Stimulated activated CD4-positive, alpha-beta T cell treated with anti-CD3 and anti-CD28 coated beads, Interleukin-4, amount 100 ng/mL, for 48 hours (primary cell): ENCODE measurements at regions not wholly inside any gene's neighbourhood (a gene's known extent, or its start where the extent isn't known, plus 50 kb on each side); places are given as distances from the start of the nearest gene placed in this dataset.

ENCODE experiments used
- DNase-seq, 2 donors: peaks; one replicate each; pipeline ENCODE4 v3.0.0-alpha.2; 2020; ENCODE audit warnings: low read depth in 2 of 2

DNA sequence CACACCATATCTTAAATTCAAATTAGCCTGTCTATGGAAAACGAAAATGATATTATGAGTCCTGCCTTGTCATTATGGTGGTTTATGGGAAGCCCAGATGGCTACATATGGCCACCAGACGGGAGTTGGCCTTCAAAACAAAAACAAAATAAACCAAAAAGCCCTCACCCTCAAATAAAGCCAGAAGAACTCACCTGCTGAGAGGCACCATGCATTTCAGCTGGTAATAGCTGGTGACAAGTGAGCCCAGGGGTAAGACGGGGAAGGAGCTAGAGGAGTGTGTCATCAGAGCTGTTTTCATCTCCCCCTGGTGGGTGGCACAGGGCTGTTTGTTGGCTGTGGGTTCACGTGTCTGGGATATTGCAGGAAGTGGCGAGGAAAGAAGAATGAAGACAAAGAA lies 152.9 kb downstream of the EFNB2 start:
- no peak for DNase-seq

- DNase-seq = no peak
These were observed 154.4 kb downstream of the EFNB2 start for GRCh38 chr13:106381091-106381490.

DNA sequence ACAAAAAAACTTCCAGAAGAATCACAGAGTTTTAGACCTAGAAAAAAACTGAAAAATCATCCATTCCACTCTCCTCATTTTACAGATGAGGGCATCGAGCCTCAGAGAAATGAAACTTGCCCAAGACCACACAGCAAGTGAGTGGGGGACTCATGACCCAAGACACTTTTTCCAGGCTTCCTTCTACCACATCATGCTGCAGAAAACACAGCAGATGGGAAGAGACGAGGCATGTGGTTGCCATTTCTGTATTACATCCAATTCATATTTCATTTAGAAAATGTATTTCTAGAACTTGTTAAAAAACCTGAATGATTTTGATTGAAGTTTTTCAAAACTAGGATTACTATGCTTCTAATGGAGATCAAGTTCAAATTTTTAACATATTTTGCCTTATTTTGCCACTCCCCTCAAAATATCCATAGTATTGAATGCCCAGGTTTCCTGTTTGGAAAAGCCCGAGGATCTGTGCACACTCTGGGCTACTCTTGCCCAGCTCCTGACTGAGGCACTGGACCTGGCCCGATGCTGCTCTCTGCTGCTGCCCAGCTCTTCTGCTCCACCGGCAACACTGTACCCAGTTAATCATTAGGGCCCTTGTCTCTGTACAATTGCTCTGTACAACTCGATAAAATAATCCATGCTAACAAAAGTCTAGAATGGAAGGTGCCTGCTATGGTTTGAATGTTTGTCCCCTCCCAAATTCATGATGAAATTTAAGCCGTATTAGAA lies 157.4 kb downstream of the EFNB2 start:
- DNase-seq = no peak

- DNase-seq = no peak
These were observed 158.1 kb downstream of the EFNB2 start for GRCh38 chr13:106377341-106377740.

DNA sequence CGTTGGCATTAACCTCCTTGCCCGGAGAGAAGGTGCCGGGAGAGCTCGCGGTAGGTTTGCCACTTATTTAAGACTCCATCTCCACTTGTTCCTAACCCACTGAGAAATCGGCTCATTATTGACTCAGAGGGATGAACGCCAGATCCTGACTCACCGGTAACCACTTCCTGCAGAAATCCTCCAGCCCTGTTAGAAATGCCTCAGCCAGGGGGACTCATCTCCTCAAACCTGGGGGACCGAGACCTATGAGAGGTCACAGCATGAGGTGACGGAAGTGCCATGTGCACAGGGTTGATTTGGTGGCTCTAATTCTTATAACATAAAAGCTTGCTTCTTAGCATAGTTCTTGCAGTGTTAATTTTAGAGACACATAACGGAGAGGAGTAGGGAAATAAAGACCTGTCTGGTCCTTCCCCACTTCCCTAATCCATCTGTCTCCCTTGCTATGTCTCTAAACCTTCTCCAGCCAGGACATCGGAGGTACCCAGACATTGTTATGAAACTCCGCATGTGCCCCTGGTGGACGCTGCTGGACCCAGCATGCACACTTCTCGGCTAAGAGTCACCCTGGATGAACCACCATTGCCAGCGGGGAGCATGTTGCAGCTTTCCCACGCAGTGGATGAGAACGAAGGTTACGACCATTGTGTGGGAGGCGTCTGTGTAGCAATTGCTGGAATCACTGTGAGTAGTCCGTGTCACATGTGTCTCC lies 158.9 kb downstream of the EFNB2 start:
- DNase-seq = no peak

GRCh38 chr13:106375085-106375484 lies 160.4 kb downstream of the EFNB2 start:
- DNase-seq = no peak

DNA sequence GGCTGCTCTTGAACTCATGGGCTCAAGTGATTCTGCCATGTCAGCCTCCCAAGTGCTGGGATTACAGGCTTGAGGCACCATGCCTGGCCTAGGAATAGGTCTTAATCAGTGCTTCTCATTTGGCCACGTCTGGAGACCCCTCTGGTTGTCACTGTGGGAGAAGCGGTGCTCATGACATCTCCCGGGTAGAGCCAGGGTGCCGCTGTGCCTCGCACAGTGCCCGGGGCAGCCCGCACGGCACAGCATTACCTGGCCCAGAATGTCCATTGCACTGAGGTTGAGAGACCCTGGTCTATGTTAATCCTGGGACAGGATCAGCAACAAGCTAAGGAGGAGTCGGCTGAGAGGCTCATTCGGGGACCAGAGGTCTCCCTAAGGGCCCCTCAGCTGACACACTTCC lies 160.8 kb downstream of the EFNB2 start:
- DNase-seq = no peak

GRCh38 chr13:106373989-106374572 lies 161.4 kb downstream of the EFNB2 start:
- no peak for DNase-seq

DNA sequence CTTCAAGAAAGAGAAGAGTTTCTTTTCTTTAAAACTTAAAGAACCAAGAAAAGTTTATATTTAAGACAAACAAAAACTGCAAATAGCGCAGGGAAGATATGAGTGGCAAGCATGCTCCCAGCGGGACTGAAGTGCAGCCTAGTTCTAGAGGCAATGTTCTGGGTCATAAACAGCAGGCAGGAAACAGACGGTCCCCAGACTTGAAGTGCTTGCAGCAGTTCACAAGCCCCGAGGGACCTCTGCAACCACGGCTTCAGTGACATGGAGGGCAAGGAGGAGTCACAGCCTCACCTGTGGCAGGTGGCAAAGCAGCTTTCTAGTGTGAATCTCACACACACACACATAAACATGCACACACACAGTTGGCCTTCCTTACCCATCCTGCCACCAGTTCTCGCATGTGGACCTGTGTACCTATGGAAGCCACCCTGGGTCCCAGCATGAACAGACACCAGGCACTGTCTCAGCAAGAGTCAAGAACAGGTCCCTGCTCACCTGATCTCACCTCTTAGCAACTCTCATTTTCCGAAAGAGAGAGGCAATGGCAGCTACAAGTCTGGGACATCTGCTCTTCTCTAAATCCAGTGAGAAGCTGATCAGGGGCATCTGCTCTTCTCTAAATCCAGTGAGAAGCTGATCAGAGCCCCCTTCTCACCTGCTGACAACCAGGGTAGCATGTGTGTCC lies 162.0 kb downstream of the EFNB2 start:
- DNase-seq = no peak

DNA sequence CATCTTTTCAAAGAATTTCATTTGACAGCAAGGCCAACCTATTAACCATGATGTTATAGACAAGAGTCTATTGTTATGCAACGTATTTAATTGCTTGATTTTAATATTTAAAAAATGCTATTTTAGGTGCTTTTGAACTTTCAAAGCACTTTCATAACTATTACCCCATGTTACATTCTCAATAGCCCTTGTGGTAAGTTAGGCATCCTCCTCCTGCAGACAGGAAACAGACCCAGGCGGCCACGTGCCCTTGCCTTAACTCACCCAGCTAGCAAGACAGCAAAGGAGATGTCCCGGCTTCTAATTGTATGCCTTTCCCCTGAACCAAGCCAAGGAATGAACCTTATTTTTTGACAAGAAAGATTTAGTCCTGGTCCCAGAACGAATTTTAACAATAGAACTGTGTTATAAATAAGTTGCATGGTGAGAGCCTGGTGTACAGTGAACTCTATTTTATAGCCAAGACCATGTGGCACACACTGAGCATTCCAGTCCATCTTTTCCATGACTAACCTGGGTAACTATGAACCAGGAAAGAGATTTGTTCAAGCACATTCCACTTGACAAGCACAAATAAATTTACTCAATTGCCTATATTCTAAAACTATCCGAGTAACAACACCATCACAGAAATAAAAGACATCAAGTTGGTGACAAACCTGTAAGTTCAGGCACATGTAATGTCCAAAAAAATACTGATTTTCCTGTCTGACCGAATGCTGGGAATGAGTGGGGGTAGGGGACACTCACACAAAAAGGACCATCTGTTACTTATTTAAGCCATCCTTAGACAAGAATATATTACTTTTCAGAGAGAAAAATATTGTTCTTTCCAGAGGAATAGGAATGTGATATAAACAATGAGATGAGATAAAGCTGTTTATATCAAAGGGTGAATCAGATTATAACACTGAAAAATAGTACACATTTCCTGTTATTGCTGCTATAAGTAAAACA lies 163.0 kb downstream of the EFNB2 start:
- DNase-seq = no peak

GRCh38 chr13:106371024-106371423 lies 164.4 kb downstream of the EFNB2 start:
- DNase-seq = no peak

GRCh38 chr13:106369858-106370257 lies 165.6 kb downstream of the EFNB2 start:
- no peak for DNase-seq

DNA sequence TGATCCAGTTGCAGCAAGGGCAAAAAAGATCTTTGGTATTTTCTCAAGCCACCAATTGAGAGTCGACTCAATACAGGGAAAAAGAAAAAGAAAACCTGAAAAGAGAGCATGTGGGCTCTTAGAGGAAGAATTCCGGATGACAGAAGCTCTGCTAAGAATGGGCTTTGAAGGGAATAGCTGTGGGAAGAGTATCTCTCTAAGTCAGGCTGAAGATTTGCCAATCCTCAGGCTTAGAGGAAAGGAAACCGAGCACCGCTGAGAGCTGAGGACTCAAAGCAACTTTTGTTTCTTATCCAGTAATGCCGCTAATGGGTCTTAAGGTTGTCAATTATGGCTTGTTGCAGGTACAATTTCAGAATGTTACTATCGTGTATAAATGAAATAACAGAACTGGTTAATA lies 166.4 kb downstream of the EFNB2 start:
- no peak for DNase-seq

- DNase-seq = no peak
These were observed 168.0 kb downstream of the EFNB2 start for GRCh38 chr13:106367361-106367971.

GRCh38 chr13:106362707-106363106 lies 172.8 kb downstream of the EFNB2 start:
- no peak for DNase-seq

DNA sequence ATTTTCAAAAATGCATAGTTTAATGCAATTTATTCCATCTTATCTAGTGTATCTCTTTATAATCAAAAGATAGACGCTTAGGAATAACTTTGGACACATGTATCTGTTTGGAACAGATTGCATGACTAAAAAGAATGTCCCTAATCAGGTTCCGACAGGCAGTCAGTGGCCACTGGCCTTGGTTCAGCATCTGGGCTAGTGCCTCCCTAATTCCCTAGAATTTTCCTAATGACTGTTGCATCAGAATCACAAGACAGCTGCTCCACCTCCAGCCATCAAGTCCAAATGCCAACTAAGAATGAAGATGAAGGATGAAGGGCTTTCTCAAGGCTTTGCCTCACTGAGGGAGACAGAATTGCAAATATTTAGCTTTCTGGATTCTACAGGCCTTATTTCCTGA lies 173.8 kb downstream of the EFNB2 start:
- DNase-seq = no peak

GRCh38 chr13:106357198-106357597 lies 178.3 kb downstream of the EFNB2 start:
- no peak for DNase-seq

DNA sequence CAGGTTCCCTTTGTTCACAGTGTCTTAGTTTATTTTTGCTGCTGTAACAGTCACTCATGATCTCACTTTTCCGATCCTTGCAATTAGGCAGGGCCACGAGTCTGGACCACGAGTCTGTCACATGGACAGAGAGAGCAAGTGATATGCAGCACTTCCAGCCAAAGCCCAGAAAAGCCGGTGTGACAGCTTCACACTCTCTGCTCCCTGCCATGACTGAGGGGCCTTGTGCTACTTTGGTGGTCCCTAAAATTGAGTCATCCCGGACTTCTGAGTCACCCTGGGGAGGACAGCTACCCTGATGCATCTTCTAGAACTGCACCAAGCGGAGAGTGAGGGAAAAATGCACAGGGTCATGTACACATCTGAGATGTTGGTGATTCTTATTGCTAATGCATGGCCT lies 179.6 kb downstream of the EFNB2 start:
- DNase-seq = no peak

DNA sequence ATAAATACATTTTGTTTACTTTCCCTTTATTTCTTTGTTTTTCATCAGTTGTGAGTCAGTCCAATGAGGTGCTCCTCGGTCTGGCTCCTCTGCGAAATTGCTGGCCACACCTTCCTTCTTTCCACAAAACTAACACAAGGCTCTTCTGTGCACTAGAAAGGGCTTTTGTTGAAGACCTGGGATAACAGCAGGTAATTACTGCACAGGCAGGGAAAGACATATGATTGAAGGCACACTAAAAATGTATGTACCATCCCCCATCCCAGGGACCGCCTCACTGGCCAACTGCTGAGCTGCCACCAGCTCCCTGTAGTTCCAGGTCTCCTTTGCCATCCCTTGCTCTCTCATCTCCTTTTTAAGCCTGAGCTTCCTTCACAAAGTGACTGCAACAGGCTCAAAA lies 180.5 kb downstream of the EFNB2 start:
- no peak for DNase-seq

DNA sequence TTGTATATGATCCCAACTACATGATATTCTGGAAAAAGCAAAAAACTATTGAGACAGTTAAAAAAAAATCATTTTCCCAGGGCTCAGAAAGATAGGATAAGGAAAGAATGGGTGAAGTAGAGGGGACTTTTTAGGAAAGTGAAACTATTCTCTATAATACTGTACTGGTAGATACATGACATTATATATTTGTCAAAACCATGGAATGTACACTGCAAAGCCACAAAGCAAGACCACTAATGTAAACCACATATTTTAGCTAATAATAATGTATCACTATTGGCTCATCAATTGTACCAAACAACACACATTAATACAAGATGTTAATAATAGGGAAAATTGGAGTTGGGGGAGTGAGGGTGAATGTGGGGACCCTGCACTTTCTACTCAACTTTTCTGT lies 182.6 kb downstream of the EFNB2 start:
- DNase-seq = no peak

DNA sequence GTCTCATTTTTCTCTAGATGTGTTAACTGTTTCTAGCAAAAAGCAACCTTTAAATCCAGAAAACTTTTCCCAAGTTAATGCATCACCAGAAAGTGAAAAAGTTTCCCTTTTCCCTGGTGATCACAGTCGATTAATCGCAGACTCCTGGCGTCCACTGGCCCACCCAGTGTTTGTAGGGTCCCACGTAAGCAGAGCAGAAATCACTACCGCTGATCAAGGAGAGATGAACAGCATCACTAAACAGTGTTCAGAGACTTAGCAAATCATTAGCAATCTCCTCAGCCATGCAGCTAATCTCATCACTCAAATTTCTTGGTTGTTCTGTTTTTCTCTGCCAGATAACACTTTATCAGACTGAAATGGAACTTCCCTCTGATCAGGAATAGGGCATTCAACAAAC lies 184.2 kb downstream of the EFNB2 start:
- DNase-seq = no peak
